ENCODE measurements at regions not wholly inside any gene's neighbourhood (a gene's known extent, or its start where the extent isn't known, plus 50 kb on each side); places are given as distances from the start of the nearest gene placed in this dataset.

GRCh38 chr7:46653848-46654247, 732.8 kb upstream of the IGFBP3 start:
- no peak for DNase-seq

GRCh38 chr7:46652317-46652716, 731.2 kb upstream of the IGFBP3 start:
- no peak for DNase-seq

- DNase-seq: no peak
Measured at GRCh38 chr7:46651561-46652088, 730.6 kb upstream of the IGFBP3 start.

GRCh38 chr7:46651070-46651469, 730.0 kb upstream of the IGFBP3 start:
- no peak for DNase-seq

GRCh38 chr7:46649876-46650275, 728.8 kb upstream of the IGFBP3 start:
- DNase-seq: no peak

- no peak for DNase-seq
Measured at GRCh38 chr7:46637793-46638735, 717.0 kb upstream of the IGFBP3 start.

GRCh38 chr7:46636022-46636421, 715.0 kb upstream of the IGFBP3 start:
- no peak for DNase-seq

- no peak for DNase-seq
Measured at GRCh38 chr7:46633630-46634240, 712.7 kb upstream of the IGFBP3 start.

- no peak for DNase-seq
Measured at GRCh38 chr7:46633200-46633599, 712.1 kb upstream of the IGFBP3 start.

GRCh38 chr7:46630031-46630430, 709.0 kb upstream of the IGFBP3 start:
- no peak for DNase-seq

- no peak for DNase-seq
Measured at GRCh38 chr7:46628389-46628788, 707.3 kb upstream of the IGFBP3 start.

GRCh38 chr7:46626691-46627310, 705.7 kb upstream of the IGFBP3 start:
- DNase-seq: no peak

- DNase-seq: no peak
Measured at GRCh38 chr7:46626261-46626660, 705.2 kb upstream of the IGFBP3 start.

GRCh38 chr7:46625032-46625431, 704.0 kb upstream of the IGFBP3 start:
- no peak for DNase-seq

GRCh38 chr7:46622251-46622650, 701.2 kb upstream of the IGFBP3 start:
- no peak for DNase-seq

- DNase-seq: no peak
Measured at GRCh38 chr7:46619723-46620310, 698.7 kb upstream of the IGFBP3 start.

- DNase-seq: no peak
Measured at GRCh38 chr7:46616636-46617035, 695.6 kb upstream of the IGFBP3 start.

- DNase-seq: no peak
Measured at GRCh38 chr7:46613551-46613950, 692.5 kb upstream of the IGFBP3 start.

GRCh38 chr7:46613116-46613515, 692.0 kb upstream of the IGFBP3 start:
- no peak for DNase-seq

- DNase-seq: no peak
Measured at GRCh38 chr7:46611508-46611907, 690.4 kb upstream of the IGFBP3 start.

GRCh38 chr7:46610746-46611145, 689.7 kb upstream of the IGFBP3 start:
- DNase-seq: no peak

GRCh38 chr7:46607176-46607575, 686.1 kb upstream of the IGFBP3 start:
- no peak for DNase-seq

- no peak for DNase-seq
Measured at GRCh38 chr7:46606761-46607160, 685.7 kb upstream of the IGFBP3 start.

Data from activated naive CD4-positive, alpha-beta T cell treated with anti-CD3 and anti-CD28 coated beads, Interleukin-2, amount 50 U/mL, for 16 hours (primary cell).